AG09319 (cell line): ENCODE measurements at regions not wholly inside any gene's neighbourhood (a gene's known extent, or its start where the extent isn't known, plus 50 kb on each side); places are given as distances from the start of the nearest gene placed in this dataset.

Experiments used
- DNase-seq: peaks from one replicate; pipeline ENCODE4 v3.0.0-alpha.2; 2010; ENCODE audit warnings: low read depth; ENCODE audit errors: extremely low read depth
- TF ChIP-seq, protein P1 (sequence below): IDR thresholded peaks from 2 replicates; pipeline ENCODE4 v1.5.1; 2011; ENCODE audit warnings: low read depth, mild to moderate bottlenecking, inconsistent platforms, low read length, moderate library complexity

DNA sequence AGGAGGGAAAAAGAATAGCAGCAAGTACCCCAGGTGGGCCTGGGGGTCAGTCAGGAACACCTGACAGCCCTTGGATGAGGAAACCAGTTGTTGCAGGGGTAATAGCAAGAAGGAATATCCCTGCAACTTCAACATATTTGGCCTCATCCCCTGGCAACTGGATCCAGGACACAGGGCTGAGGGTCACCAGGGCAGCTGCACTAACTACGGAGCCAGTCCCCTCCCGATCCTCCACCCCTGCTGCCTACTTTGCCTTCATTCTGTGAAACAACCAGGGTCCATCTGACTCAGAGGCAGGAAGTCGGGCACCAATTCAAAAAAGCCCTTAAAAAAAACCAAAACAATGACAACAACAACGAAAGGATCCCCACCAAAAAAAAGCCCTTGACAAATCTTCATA is 52.9 kb downstream of the FRMPD3 start:
- DNase-seq, result no peak
- TF ChIP-seq, protein P1, sequence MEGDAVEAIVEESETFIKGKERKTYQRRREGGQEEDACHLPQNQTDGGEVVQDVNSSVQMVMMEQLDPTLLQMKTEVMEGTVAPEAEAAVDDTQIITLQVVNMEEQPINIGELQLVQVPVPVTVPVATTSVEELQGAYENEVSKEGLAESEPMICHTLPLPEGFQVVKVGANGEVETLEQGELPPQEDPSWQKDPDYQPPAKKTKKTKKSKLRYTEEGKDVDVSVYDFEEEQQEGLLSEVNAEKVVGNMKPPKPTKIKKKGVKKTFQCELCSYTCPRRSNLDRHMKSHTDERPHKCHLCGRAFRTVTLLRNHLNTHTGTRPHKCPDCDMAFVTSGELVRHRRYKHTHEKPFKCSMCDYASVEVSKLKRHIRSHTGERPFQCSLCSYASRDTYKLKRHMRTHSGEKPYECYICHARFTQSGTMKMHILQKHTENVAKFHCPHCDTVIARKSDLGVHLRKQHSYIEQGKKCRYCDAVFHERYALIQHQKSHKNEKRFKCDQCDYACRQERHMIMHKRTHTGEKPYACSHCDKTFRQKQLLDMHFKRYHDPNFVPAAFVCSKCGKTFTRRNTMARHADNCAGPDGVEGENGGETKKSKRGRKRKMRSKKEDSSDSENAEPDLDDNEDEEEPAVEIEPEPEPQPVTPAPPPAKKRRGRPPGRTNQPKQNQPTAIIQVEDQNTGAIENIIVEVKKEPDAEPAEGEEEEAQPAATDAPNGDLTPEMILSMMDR, result no peak

DNA sequence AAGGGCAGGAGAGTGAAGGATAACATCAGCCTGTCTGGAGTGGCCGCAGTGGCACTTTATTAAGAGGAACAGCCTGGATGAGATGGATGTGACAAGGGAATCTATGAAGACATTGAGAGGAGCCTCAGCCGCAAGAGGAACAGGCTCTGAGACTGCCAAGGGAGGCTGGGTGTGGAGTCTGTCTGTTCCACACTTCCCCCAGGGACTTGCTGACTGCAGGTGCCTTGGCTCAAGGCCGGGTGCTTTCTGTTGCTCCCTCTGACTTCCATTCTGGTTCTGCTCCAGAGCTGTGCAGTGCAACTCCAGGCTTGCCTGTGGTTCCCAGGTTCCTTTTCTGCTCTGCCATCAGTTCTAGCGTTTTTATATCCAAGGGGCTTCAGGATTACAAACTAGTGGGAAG is 54.6 kb downstream of the FRMPD3 start:
- DNase-seq, result no peak
- TF ChIP-seq, protein P1, result no peak

DNA sequence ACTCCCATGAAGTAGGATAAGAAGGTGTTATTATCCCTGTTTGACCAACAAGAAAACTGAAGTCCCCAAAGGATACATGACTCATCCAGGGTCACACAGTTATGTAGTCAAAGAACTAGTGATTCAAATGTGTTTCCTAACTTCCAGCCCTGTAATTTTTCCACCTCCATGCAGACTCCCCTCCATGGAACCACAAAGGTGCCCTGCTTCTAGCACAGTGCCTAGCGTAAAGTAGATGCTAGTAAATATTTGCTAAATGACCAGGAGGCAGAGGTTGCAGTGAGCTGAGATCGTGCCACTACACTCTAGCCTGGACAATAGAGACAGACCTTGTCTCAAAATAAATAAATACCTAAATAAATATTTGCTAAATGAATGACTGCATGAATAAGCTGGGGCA is 55.8 kb downstream of the FRMPD3 start:
- TF ChIP-seq, protein P1, result no peak
- no peak for DNase-seq

DNA sequence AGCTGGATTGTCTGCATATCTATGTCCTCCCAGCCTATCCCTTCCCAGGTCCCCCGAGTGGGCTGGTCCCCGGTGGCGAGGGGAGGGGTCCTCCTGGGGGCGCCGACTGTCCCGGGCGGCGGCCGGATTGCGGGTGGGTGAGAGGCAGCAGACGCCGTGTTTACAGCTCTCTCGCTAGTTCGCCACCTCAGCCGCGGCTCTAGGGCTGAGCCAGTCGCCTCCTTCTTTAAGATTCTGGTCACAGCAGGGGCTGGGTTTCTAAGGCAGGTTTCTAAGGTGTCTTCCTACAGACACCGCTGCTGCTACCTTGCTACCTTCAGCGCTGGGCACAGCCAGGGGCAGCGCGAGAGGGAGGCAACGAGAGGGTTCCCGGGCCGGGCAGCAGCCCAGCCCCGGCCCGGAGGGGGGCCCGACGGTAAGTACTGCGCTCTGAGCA is 57.2 kb downstream of the FRMPD3 start:
- TF ChIP-seq, protein P1, result no peak
- no peak for DNase-seq

DNA sequence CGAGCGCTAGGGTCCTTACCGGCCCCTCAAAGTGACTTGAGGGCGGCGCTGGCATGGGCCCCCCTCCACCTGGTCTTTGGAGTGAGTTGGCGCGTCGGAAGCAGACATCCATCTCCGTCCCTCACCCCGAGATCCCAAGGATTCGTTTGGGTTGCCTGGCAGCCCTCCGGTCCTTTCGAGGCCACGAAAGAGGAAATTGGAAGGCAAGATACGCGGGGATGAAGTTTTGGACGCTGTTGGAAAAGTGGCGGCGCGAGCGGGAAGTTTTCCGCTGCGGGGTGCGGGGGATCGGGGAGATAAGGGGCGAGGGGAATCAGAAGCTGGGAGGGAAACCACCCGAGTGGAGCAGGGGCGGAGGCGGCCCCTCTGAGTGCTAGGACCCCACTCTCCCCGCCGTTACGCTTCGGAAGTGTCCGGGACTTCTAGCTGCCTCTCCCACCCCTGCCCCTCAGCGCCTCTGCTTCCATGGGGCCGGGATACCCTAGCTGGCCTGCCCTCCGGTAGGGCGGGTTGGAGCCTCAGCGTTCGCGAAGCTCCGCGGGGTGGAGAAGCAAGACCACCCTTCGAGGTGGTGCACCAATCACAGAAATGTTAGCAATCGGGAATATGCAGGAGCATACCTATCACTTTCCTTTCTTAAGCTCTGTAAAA is 57.8 kb downstream of the FRMPD3 start:
- TF ChIP-seq, protein P1, result no peak
- DNase-seq, result no peak

DNA sequence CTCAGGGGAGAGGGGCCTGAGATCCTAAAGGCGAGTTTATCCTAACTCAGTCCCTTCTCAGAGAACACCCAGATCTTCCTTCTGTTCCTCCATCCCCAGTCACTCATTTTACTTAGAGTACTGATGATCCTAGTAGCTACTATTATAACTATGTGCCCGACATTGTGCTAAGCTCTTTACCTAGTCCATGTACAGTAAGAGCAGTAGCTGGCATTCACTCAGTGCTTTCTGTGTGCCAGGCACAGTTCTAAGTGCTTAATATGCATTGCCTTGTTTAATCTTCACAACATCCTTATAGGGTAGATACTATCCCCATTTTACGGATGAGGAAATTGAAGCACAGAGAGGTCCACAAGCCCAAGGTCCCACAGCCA is 58.3 kb downstream of the FRMPD3 start:
- TF ChIP-seq, protein P1, result no peak
- no peak for DNase-seq

DNA sequence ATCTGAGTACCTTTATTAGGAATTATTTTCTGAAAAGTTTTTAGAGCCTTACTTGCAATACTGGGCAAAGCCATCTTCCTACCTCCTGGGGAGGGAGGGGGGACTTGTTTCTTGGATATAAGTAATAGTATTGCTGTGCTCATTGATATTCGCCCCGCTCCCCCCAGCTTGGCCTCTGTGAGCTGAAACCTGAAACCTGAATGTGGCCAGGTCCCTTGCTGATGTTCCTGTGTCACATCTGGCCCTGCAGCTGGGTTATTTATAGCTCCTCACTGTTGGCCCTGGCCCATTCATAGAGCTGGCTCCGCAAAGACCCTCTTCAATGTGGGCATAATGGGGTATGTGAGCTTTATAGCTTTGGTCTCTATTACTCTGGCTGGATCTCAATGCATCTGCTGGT is 59.5 kb downstream of the FRMPD3 start:
- DNase-seq, result no peak
- TF ChIP-seq, protein P1, result no peak
